Aorta (tissue), 5 donors: ENCODE measurements at regions not wholly inside any gene's neighbourhood (a gene's known extent, or its start where the extent isn't known, plus 50 kb on each side); places are given as distances from the start of the nearest gene placed in this dataset.

Source experiments
- ATAC-seq: fragments of 200-7000 bp; cut with Tn5 transposase; one replicate; pipeline ENCODE4 v1.9.1; 2022; ENCODE audit warnings: moderate library complexity; ENCODE audit not compliant: low FRiP score
- DNase-seq, 2 donors: peaks; one replicate each; pipeline ENCODE4 v3.0.0-alpha.2; 2020
- H3K27ac ChIP-seq, 2 donors: one replicate each; pipeline ENCODE4 v1.5.1; 2013; ENCODE audit warnings: low read length in 2 of 2, mild to moderate bottlenecking in 2 of 2, moderate library complexity in 2 of 2, control low read depth in 1 of 2, inconsistent platforms in 1 of 2, low read depth in 1 of 2
- H3K27me3 ChIP-seq, 2 donors: one replicate each; pipeline ENCODE4 v1.6.1; 2013; ENCODE audit warnings: control low read depth in 1 of 2, low read length in 1 of 2, mild to moderate bottlenecking in 1 of 2, moderate library complexity in 1 of 2; ENCODE audit not compliant: insufficient read depth in 2 of 2, control insufficient read depth in 1 of 2
- H3K36me3 ChIP-seq, 2 donors: one replicate each; pipeline ENCODE4 v1.6.1; 2013; ENCODE audit warnings: control low read depth in 1 of 2, low read length in 1 of 2, mild to moderate bottlenecking in 1 of 2; ENCODE audit not compliant: insufficient read depth in 2 of 2, control insufficient read depth in 1 of 2
- H3K4me1 ChIP-seq, 2 donors: one replicate each; pipeline ENCODE4 v1.6.1; 2013; ENCODE audit warnings: low read length in 2 of 2, control low read depth in 1 of 2, mild to moderate bottlenecking in 1 of 2, moderate library complexity in 1 of 2; ENCODE audit not compliant: insufficient read depth in 2 of 2, control insufficient read depth in 1 of 2
- H3K4me3 ChIP-seq, 2 donors: one replicate each; pipeline ENCODE4 v1.5.1; 2013; ENCODE audit warnings: low read length in 2 of 2, control low read depth in 1 of 2, mild to moderate bottlenecking in 1 of 2
- H3K9me3 ChIP-seq: one replicate; pipeline ENCODE4 v1.6.1; 2013; ENCODE audit warnings: mild to moderate bottlenecking, low read length; ENCODE audit not compliant: control insufficient read depth
- WGBS, 2 donors: extraction: QIAGEN DNeasy Blood & Tissue Kit; methylation state at CpG; one replicate each; pipeline ENCODE4 v1.1.7; 2013; 5-methylcytosine and 5-hydroxymethylcytosine counted together
- intact Hi-C, 2 donors: fragments of 100-400 bp; cut with DNase I; formaldehyde crosslinking; loops; one replicate each; pipeline versions ENCODE4 v1.14.2 to v1.15.0; 2022
- donor health status: healthy with polysubstance abuse.
- donor health status: Bipolar disorder and iron deficiency.
- donor health status: DM: no; HTN: no; CAD: no.
- donor health status: DM: no; HTN: no; CAD: no.
- donor health status: DM: yes; HTN: yes; CAD: no.

- no peak overlapping the region for H3K27ac ChIP-seq
- H3K9me3 ChIP-seq, result no peaks in the 10 kb centered on the region
- H3K4me3 ChIP-seq, result no peak overlapping the region
- no peaks in the 10 kb centered on the region for H3K36me3 ChIP-seq
- H3K27me3 ChIP-seq, result no peaks in the 10 kb centered on the region
- DNase-seq, result no peak
- intact Hi-C loops, result no loop called here
- peaks cover 0 to 10% of the 10 kb centered on the region in 2 donors for H3K4me1 ChIP-seq
- 86 to 88% methylated on average over 9 of the region's 9 CpGs for WGBS, 2 donors
- ATAC-seq, result peak; percentile 22
Observed at GRCh38 chr5:38768412-38769211, 77.2 kb upstream of the OSMR start.

GRCh38 chr5:38772471-38772870, 73.3 kb upstream of the OSMR start:
- no peak overlapping the region for H3K4me3 ChIP-seq
- no peak for DNase-seq
- H3K9me3 ChIP-seq, result no peaks in the 10 kb centered on the region
- no peak overlapping the region for H3K27ac ChIP-seq
- whole genome bisulfite sequencing, 2 donors, result 94 to 97% methylated on average over 4 of the region's 4 CpGs
- H3K27me3 ChIP-seq, result no peaks in the 10 kb centered on the region
- ATAC-seq, result no peak
- no peaks in the 10 kb centered on the region for H3K4me1 ChIP-seq
- intact Hi-C loops, result no loop called here
- H3K36me3 ChIP-seq, result no peaks in the 10 kb centered on the region

GRCh38 chr5:38775218-38775840, 70.5 kb upstream of the OSMR start:
- Histone ChIP-seq H3K9me3 (no peaks in the 10 kb centered on the region), H3K4me1 (no peaks in the 10 kb centered on the region), H3K27ac (no peak overlapping the region), H3K36me3 (no peaks in the 10 kb centered on the region), H3K4me3 (no peak overlapping the region), H3K27me3 (no peaks in the 10 kb centered on the region)
- intact Hi-C loops, result no loop called here
- ATAC-seq, result no peak
- DNase-seq, result no peak
- WGBS, 2 donors, result 96% methylated on average over 5 of the region's 5 CpGs

GRCh38 chr5:38776149-38776896, 69.5 kb upstream of the OSMR start:
- no peak for ATAC-seq
- 40 to 43% methylated on average over 6 of the region's 6 CpGs for WGBS, 2 donors
- H3K4me1 ChIP-seq, result no peaks in the 10 kb centered on the region

GRCh38 chr5:38777111-38777510, 68.7 kb upstream of the OSMR start:
- DNase-seq (no peak), ATAC-seq (no peak)
- WGBS, 2 donors, result 44 to 65% methylated on average over 2 of the region's 2 CpGs
- Histone ChIP-seq H3K4me1 (no peaks in the 10 kb centered on the region), H3K27me3 (no peaks in the 10 kb centered on the region), H3K9me3 (no peaks in the 10 kb centered on the region), H3K36me3 (no peaks in the 10 kb centered on the region), H3K4me3 (no peak overlapping the region), H3K27ac (no peak overlapping the region)
- intact Hi-C loops, result no loop called here

More at GRCh38 chr5:38776149-38776896, 69.5 kb upstream of the OSMR start:
- Histone ChIP-seq H3K27ac (no peak overlapping the region), H3K27me3 (no peaks in the 10 kb centered on the region), H3K9me3 (no peaks in the 10 kb centered on the region), H3K4me3 (no peak overlapping the region), H3K36me3 (no peaks in the 10 kb centered on the region)
- intact Hi-C loops, result no loop called here
- no peak for DNase-seq

GRCh38 chr5:38780316-38780715, 65.5 kb upstream of the OSMR start:
- Histone ChIP-seq H3K4me1 (peaks cover 0 to 5% of the 10 kb centered on the region in 2 donors), H3K27ac (no peak overlapping the region), H3K4me3 (no peak overlapping the region), H3K27me3 (no peaks in the 10 kb centered on the region), H3K36me3 (no peaks in the 10 kb centered on the region), H3K9me3 (no peaks in the 10 kb centered on the region)
- no peak for ATAC-seq
- intact Hi-C loops, result no loop called here
- no peak for DNase-seq

- intact Hi-C loops, result no loop called here
- WGBS, 2 donors, result 65 to 69% methylated on average over 2 of the region's 2 CpGs
- H3K36me3 ChIP-seq, result no peaks in the 10 kb centered on the region
- peaks cover 0 to 5% of the 10 kb centered on the region in 2 donors for H3K4me1 ChIP-seq
- no peaks in the 10 kb centered on the region for H3K27me3 ChIP-seq
- no peak overlapping the region for H3K27ac ChIP-seq
- no peak for ATAC-seq
- DNase-seq, result peak in 1 of 2 donors; percentile 66
- H3K9me3 ChIP-seq, result no peaks in the 10 kb centered on the region
- no peak overlapping the region for H3K4me3 ChIP-seq
Observed at GRCh38 chr5:38780945-38781344, 64.9 kb upstream of the OSMR start.

- Histone ChIP-seq H3K27ac (peak overlapping the region in 1 of 2 donors; percentile 57), H3K27me3 (no peaks in the 10 kb centered on the region), H3K4me1 (peaks cover 0 to 5% of the 10 kb centered on the region in 2 donors), H3K36me3 (no peaks in the 10 kb centered on the region), H3K4me3 (no peak overlapping the region), H3K9me3 (no peaks in the 10 kb centered on the region)
- DNase-seq (no peak), ATAC-seq (no peak)
- intact Hi-C loops, result no loop called here
- 85 to 94% methylated on average over 1 of the region's 1 CpG for WGBS, 2 donors
Observed at GRCh38 chr5:38782180-38782835, 63.5 kb upstream of the OSMR start.
